ENCODE measurements at regions not wholly inside any gene's neighbourhood (a gene's known extent, or its start where the extent isn't known, plus 50 kb on each side); places are given as distances from the start of the nearest gene placed in this dataset.
"Not testable (repeated sequence)": the region's sequence is repeated elsewhere in the genome, so short reads cannot be mapped to it uniquely, and the experiment has no call there.

- no peak overlapping the region for H3K4me3 ChIP-seq (ENCODE audit: low read depth, low read length)
- DNase-seq (ENCODE audit: low read depth), result peak; percentile 12
- TF ChIP-seq CTCF (IDR thresholded peaks at IDR 0.05; ENCODE audit: insufficient read depth, low read depth, low read length), result no peak
Observed at GRCh38 chr17:12230481-12231354, 210.0 kb downstream of the MAP2K4 start.

GRCh38 chr17:12231355-12231682, 210.6 kb downstream of the MAP2K4 start:
- peak; percentile 15 for DNase-seq (ENCODE audit: low read depth)
- H3K4me3 ChIP-seq (ENCODE audit: low read depth, low read length), result no peak overlapping the region
- no peak for TF ChIP-seq CTCF (IDR thresholded peaks at IDR 0.05; ENCODE audit: insufficient read depth, low read depth, low read length)

GRCh38 chr17:12239021-12239420, 218.3 kb downstream of the MAP2K4 start:
- not testable (repeated sequence) for H3K4me3 ChIP-seq (ENCODE audit: low read depth, low read length); DNase-seq (ENCODE audit: low read depth)

GRCh38 chr17:12242345-12242954, 221.8 kb downstream of the MAP2K4 start:
- H3K4me3 ChIP-seq (ENCODE audit: low read depth, low read length), result no peak overlapping the region
- TF ChIP-seq CTCF (IDR thresholded peaks at IDR 0.05; ENCODE audit: insufficient read depth, low read depth, low read length), result no peak
- peak; percentile 2 for DNase-seq (ENCODE audit: low read depth)

GRCh38 chr17:12247761-12248160, 227.1 kb downstream of the MAP2K4 start:
- DNase-seq (ENCODE audit: low read depth), result no peak
- no peak overlapping the region for H3K4me3 ChIP-seq (ENCODE audit: low read depth, low read length)
- TF ChIP-seq CTCF (IDR thresholded peaks at IDR 0.05; ENCODE audit: insufficient read depth, low read depth, low read length), result no peak

- no peak for TF ChIP-seq CTCF (IDR thresholded peaks at IDR 0.05; ENCODE audit: insufficient read depth, low read depth, low read length)
- H3K4me3 ChIP-seq (ENCODE audit: low read depth, low read length), result no peak overlapping the region
- DNase-seq (ENCODE audit: low read depth), result no peak
Observed at GRCh38 chr17:12250973-12251372, 230.3 kb downstream of the MAP2K4 start.

- H3K4me3 ChIP-seq (ENCODE audit: low read depth, low read length), result no peak overlapping the region
- TF ChIP-seq CTCF (IDR thresholded peaks at IDR 0.05; ENCODE audit: insufficient read depth, low read depth, low read length), result no peak
- no peak for DNase-seq (ENCODE audit: low read depth)
Observed at GRCh38 chr17:12252462-12252861, 231.8 kb downstream of the MAP2K4 start.
